Endothelial cell (in vitro differentiated cells): ENCODE measurements at regions not wholly inside any gene's neighbourhood (a gene's known extent, or its start where the extent isn't known, plus 50 kb on each side); places are given as distances from the start of the nearest gene placed in this dataset.

Source experiments
- DNase-seq: peaks from one replicate; pipeline ENCODE4 v3.0.0; 2021; ENCODE audit warnings: low spot score
- H3K27ac Mint-ChIP-seq: one replicate; pipeline ENCODE4 v1.8.0; 2021; ENCODE audit warnings: mixed read lengths, inconsistent platforms; ENCODE audit not compliant: unreplicated experiment
- H3K27me3 Mint-ChIP-seq: one replicate; pipeline ENCODE4 v1.8.0; 2021; ENCODE audit warnings: mild to moderate bottlenecking, moderate library complexity, mixed read lengths, inconsistent platforms; ENCODE audit not compliant: unreplicated experiment
- H3K36me3 Mint-ChIP-seq: one replicate; pipeline ENCODE4 v1.8.0; 2021; ENCODE audit warnings: mild to moderate bottlenecking, low read depth, mixed read lengths, inconsistent platforms; ENCODE audit not compliant: unreplicated experiment
- H3K4me1 Mint-ChIP-seq: one replicate; pipeline ENCODE4 v1.8.0; 2021; ENCODE audit warnings: mild to moderate bottlenecking, mixed read lengths, inconsistent platforms; ENCODE audit not compliant: unreplicated experiment
- H3K4me3 Mint-ChIP-seq: one replicate; pipeline ENCODE4 v1.8.0; 2021; ENCODE audit warnings: mild to moderate bottlenecking, mixed read lengths, inconsistent platforms; ENCODE audit not compliant: unreplicated experiment
- H3K9me3 Mint-ChIP-seq: one replicate; pipeline ENCODE4 v1.8.0; 2021; ENCODE audit warnings: mixed read lengths, inconsistent platforms; ENCODE audit not compliant: unreplicated experiment
- TF ChIP-seq, protein P1 (sequence below): fragments of 200-600 bp; sonication (generic); IDR thresholded peaks from one replicate; pipeline ENCODE4 v1.5.0; 2021; ENCODE audit warnings: antibody characterized with exemption; ENCODE audit not compliant: unreplicated experiment

DNA sequence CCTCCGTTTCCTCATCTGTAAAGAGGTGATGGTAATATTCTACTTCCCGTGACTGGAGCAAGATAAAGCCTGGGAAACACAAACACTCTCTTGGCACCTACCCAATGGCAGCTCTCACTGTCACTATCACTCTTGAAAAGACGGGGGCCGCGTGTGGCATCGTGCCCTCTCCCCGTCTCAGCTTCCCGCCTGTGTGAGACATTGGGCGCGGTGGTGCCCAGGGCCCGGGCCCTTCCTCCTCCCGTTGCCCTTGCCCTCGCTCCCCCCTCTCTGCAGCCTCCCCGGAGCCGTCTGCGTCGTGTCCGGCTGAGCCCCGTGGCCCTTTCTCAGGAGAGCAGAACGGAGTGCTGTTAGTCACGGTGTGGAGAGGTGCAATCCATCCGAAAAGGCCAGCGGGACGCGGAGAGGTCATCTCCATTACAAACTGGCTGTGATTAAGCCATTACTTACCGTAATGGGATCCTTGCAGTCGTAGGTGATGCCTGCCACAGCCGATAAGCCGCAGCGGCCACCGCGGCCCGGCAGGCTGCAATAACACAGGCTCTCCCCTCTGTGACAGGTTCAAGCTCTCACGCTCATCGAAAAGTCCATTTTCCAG is 156.4 kb upstream of the ZC3H12A start:
- DNase-seq = no peak
- no peak overlapping the region for H3K4me3 Mint-ChIP-seq
- H3K4me1 Mint-ChIP-seq = no peaks in the 10 kb centered on the region
- no peak overlapping the region for H3K27ac Mint-ChIP-seq
- TF ChIP-seq, protein P1, sequence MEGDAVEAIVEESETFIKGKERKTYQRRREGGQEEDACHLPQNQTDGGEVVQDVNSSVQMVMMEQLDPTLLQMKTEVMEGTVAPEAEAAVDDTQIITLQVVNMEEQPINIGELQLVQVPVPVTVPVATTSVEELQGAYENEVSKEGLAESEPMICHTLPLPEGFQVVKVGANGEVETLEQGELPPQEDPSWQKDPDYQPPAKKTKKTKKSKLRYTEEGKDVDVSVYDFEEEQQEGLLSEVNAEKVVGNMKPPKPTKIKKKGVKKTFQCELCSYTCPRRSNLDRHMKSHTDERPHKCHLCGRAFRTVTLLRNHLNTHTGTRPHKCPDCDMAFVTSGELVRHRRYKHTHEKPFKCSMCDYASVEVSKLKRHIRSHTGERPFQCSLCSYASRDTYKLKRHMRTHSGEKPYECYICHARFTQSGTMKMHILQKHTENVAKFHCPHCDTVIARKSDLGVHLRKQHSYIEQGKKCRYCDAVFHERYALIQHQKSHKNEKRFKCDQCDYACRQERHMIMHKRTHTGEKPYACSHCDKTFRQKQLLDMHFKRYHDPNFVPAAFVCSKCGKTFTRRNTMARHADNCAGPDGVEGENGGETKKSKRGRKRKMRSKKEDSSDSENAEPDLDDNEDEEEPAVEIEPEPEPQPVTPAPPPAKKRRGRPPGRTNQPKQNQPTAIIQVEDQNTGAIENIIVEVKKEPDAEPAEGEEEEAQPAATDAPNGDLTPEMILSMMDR = no peak
- H3K36me3 Mint-ChIP-seq = no peaks in the 10 kb centered on the region
- H3K9me3 Mint-ChIP-seq = no peaks in the 10 kb centered on the region
- H3K27me3 Mint-ChIP-seq = peaks cover 5% of the 10 kb centered on the region

DNA sequence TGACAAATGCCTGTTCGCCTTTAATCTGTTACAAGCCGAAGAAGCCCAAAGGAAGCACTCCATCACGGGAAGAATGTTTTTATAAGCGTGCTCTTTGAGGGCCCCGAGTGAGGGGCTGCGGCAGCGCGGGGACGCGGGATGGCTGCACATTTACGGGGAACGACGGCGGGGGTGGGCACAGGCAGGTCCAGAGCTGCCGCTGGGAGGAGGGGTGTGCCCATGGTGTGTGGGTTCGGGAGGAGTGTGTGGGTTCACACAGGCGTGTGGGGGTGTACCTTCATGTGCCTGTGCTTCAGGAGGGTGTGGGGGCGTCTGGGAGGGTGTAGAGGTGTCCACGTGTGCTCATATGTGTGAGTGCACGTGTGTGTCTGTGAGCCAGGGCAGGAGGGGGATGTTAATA is 155.9 kb upstream of the ZC3H12A start:
- H3K4me1 Mint-ChIP-seq = no peaks in the 10 kb centered on the region
- TF ChIP-seq, protein P1 = no peak
- H3K36me3 Mint-ChIP-seq = no peaks in the 10 kb centered on the region
- H3K4me3 Mint-ChIP-seq = no peak overlapping the region
- no peaks in the 10 kb centered on the region for H3K9me3 Mint-ChIP-seq
- peaks cover 5% of the 10 kb centered on the region for H3K27me3 Mint-ChIP-seq
- H3K27ac Mint-ChIP-seq = no peak overlapping the region
- DNase-seq = no peak

DNA sequence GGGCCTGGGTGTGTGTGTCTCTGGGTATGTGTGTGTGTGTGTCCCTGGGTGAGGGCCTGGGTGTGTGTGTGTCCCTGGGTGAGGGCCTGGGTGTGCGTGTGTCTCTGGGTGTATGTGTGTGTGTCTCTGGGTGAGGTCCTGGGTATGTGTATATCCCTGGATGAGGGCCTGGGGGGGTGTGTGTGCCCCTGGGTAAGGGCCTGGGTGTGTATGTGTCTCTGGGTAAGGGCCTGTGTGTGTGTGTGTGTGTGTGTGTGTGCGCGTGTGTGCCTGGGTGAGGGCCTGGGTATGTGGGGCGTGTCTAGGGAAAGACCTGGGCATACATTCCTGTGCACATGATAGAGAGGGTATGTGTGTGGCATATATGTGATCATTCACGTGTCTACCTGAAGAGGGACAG is 155.1 kb upstream of the ZC3H12A start:
- Mint-ChIP-seq H3K36me3 (no peaks in the 10 kb centered on the region), H3K4me3 (no peak overlapping the region), H3K27ac (no peak overlapping the region), H3K9me3 (no peaks in the 10 kb centered on the region), H3K4me1 (no peaks in the 10 kb centered on the region), H3K27me3 (peaks cover 5% of the 10 kb centered on the region)
- TF ChIP-seq, protein P1 = no peak
- no peak for DNase-seq

DNA sequence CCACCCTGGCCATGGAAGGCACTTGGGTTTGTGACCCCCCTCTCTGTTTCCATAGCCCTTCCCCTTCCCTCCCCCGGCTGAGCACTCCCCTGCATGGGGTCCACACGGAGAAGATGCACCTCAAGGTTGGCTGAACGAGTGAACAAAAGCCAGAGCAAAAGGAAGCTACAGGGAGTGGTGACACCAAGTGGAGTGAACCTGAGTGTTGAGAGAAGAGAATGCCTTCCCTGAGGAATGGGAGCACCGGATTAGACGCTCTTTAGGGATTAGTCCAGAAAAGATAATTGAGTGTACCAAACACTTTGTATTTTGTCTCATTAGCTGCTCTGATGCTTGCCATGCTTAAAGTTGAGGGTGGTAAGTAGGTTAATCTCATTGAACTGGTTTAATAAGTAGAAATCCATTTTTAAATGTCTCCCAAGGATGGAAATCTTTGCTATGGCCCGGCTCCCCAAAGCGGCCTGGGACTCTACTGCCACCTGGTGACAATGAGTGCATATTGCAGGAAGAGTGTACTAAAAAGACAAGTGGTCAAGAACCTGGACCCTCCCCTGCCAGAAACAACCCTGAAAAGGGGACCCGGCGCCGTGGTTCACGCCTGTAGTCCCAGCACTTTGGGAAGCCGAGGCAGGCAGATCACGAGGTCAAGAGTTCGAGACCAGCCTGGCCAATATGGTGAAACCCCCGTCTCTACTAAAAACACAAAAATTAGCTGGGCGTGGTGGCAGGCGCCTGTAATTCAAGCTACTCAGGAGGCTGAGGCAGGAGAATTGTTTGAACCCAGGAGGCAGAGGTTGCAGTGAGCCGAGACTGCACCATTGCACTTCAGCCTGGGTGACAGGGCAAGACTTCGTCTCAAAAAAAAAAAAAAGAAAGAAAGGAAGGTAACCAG is 150.6 kb upstream of the ZC3H12A start:
- no peak overlapping the region for H3K4me3 Mint-ChIP-seq

More for the DNA sequence above, 150.6 kb upstream of the ZC3H12A start:
- TF ChIP-seq, protein P1 = peak; percentile 95
- no peaks in the 10 kb centered on the region for H3K4me1 Mint-ChIP-seq
- no peaks in the 10 kb centered on the region for H3K9me3 Mint-ChIP-seq
- no peaks in the 10 kb centered on the region for H3K27me3 Mint-ChIP-seq
- peak; percentile 48 for DNase-seq
- no peaks in the 10 kb centered on the region for H3K36me3 Mint-ChIP-seq
- no peak overlapping the region for H3K27ac Mint-ChIP-seq
